Right lobe of liver (tissue), 4 donors: ENCODE measurements at regions not wholly inside any gene's neighbourhood (a gene's known extent, or its start where the extent isn't known, plus 50 kb on each side); places are given as distances from the start of the nearest gene placed in this dataset.

ENCODE experiments used
- POLR2A ChIP-seq: fragments of 450-650 bp; IDR thresholded peaks from one replicate; pipeline ENCODE4 v1.6.1; 2017; ENCODE audit warnings: antibody characterized with exemption, mild to moderate bottlenecking
- TF ChIP-seq, protein P1 (sequence below), 4 donors: fragments of 200-600 bp in 3 of 4; fragments of 450-650 bp in 1 of 4; IDR thresholded peaks; one replicate each; pipeline versions ENCODE4 v1.5.1 to v1.8.0; 2016 to 2022; ENCODE audit warnings: antibody characterized with exemption in 4 of 4, mild to moderate bottlenecking in 2 of 4
- donor health status: DM: no; HTN: no; CAD: no.
- donor health status: DM: no; HTN: no; CAD: no.
- donor health status: DM: no; HTN: yes; CAD: no.

DNA sequence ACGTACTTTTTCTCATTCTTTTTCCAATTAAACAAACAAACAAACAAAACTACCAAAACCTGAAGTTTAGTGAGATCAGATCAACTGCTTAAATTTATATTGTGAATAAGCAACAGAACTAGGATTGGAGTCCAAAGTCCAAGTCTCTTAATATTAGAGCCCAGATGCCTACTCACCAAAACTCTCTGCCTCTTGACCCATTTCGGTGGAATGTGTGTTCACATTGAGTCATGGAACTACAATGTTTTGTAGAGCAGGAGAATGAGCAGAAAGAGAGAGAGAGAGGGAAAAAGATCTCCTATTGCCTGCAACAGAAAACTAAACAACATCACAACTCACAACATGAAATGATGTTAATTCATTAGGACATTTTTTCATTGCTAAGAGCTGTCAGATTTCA lies 751.1 kb downstream of the TLR4 start:
- TF ChIP-seq, protein P1, sequence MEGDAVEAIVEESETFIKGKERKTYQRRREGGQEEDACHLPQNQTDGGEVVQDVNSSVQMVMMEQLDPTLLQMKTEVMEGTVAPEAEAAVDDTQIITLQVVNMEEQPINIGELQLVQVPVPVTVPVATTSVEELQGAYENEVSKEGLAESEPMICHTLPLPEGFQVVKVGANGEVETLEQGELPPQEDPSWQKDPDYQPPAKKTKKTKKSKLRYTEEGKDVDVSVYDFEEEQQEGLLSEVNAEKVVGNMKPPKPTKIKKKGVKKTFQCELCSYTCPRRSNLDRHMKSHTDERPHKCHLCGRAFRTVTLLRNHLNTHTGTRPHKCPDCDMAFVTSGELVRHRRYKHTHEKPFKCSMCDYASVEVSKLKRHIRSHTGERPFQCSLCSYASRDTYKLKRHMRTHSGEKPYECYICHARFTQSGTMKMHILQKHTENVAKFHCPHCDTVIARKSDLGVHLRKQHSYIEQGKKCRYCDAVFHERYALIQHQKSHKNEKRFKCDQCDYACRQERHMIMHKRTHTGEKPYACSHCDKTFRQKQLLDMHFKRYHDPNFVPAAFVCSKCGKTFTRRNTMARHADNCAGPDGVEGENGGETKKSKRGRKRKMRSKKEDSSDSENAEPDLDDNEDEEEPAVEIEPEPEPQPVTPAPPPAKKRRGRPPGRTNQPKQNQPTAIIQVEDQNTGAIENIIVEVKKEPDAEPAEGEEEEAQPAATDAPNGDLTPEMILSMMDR (IDR thresholded peaks at IDR 0.05) = no peak
- no peak for TF ChIP-seq POLR2A
